Lung (tissue), 11 donors: ENCODE measurements at regions not wholly inside any gene's neighbourhood (a gene's known extent, or its start where the extent isn't known, plus 50 kb on each side); places are given as distances from the start of the nearest gene placed in this dataset.
"Not testable (repeated sequence)": the region's sequence is repeated elsewhere in the genome, so short reads cannot be mapped to it uniquely, and the experiment has no call there.

ENCODE experiments used
- ATAC-seq: fragments of 200-7000 bp; cut with Tn5 transposase; one replicate; pipeline ENCODE4 v1.9.1; 2020; ENCODE audit warnings: moderate number of reproducible peaks; ENCODE audit not compliant: insufficient read depth, low FRiP score
- DNase-seq, 3 donors: peaks; one replicate each; pipeline ENCODE4 v3.0.0-alpha.2; 2013 to 2017
- H3K27ac ChIP-seq, 2 donors: one replicate each; pipeline ENCODE4 v1.5.1; 2013; ENCODE audit warnings: mild to moderate bottlenecking in 2 of 2, moderate library complexity in 2 of 2, control low read depth in 1 of 2, inconsistent platforms in 1 of 2, low read depth in 1 of 2, low read length in 1 of 2
- H3K27me3 ChIP-seq, 3 donors: one replicate each; pipeline ENCODE4 v1.5.1; 2013; ENCODE audit warnings: low read length in 2 of 3; ENCODE audit not compliant: control insufficient read depth in 3 of 3, insufficient read depth in 3 of 3
- H3K36me3 ChIP-seq, 4 donors: one replicate each; pipeline ENCODE4 v1.5.1; 2013; ENCODE audit warnings: low read length in 4 of 4, mild to moderate bottlenecking in 1 of 4, moderate library complexity in 1 of 4; ENCODE audit not compliant: control insufficient read depth in 4 of 4, insufficient read depth in 4 of 4
- H3K4me1 ChIP-seq, 5 donors: one replicate each; pipeline ENCODE4 v1.5.1; 2013; ENCODE audit warnings: low read length in 5 of 5, mild to moderate bottlenecking in 2 of 5, moderate library complexity in 1 of 5; ENCODE audit not compliant: control insufficient read depth in 5 of 5, insufficient read depth in 5 of 5
- H3K4me3 ChIP-seq: one replicate; pipeline ENCODE4 v1.5.1; 2013; ENCODE audit warnings: mild to moderate bottlenecking, control low read depth, moderate library complexity
- H3K9ac ChIP-seq, 2 donors: one replicate each; pipeline ENCODE4 v1.5.1; 2013; ENCODE audit warnings: low read length in 2 of 2, control low read depth in 1 of 2; ENCODE audit not compliant: insufficient read depth in 1 of 2
- H3K9me3 ChIP-seq, 4 donors: one replicate each; pipeline ENCODE4 v1.5.1; 2013; ENCODE audit warnings: low read length in 3 of 4, mild to moderate bottlenecking in 1 of 4, moderate library complexity in 1 of 4; ENCODE audit not compliant: control insufficient read depth in 4 of 4, insufficient read depth in 3 of 4
- CTCF ChIP-seq: IDR thresholded peaks from 2 replicates; pipeline ENCODE4 v1.5.1; 2012; ENCODE audit warnings: mild to moderate bottlenecking; ENCODE audit errors: control extremely low read depth, extremely low read depth
- WGBS, 2 donors: extraction: QIAGEN DNeasy Blood & Tissue Kit; methylation state at CpG; one replicate each; pipeline ENCODE4 v1.1.7; 2013; 5-methylcytosine and 5-hydroxymethylcytosine counted together
- donor health status: control.
- donor health status: control.
- donor health status: Bipolar disorder and iron deficiency.
- donor health status: healthy.
- donor health status: DM: yes; HTN: yes; CAD: no.

GRCh38 chr1:185540295-185540694, 193.9 kb upstream of the HMCN1 start:
- H3K4me3 ChIP-seq, result no peak overlapping the region
- no peaks in the 10 kb centered on the region for H3K4me1 ChIP-seq
- TF ChIP-seq CTCF, result no peak
- no peaks in the 10 kb centered on the region for H3K9me3 ChIP-seq
- no peak overlapping the region for H3K27ac ChIP-seq
- DNase-seq (no peak), ATAC-seq (no peak)
- no peaks in the 10 kb centered on the region for H3K27me3 ChIP-seq
- no peak overlapping the region for H3K9ac ChIP-seq
- no peaks in the 10 kb centered on the region for H3K36me3 ChIP-seq
- 97 to 98% methylated on average over 5 of the region's 5 CpGs for WGBS, 2 donors

DNA sequence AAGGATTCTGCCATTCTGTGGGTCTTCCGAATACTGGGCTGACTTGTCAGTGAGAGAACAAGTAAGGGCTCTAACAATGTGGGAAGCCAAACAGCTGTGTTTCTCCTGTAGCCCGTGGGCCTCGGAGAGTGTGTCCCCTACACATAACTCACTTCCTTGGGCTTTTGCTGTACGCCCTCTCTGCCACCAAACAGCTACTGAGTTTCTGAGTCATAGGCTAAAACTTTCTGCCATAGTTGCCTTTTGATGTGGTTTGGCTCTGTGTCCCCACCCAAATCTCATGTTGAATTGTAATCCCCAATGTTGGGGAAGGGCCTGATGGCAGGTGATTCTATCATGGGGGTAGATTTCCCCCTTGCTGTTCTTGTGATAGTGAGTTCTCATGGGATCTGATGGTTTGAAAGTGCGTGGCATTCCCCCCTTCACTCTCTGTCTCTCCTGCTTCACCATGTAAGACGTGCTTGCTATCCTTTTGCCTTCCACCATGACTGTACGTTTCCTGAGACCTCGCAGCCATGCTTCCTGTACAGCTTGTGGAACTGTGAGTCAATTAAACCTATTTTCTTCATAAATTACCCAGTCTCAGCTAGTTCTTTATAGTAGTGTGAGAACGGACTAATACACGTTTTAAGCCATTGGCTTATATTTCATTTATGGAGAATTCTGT, 194.8 kb upstream of the HMCN1 start:
- no peaks in the 10 kb centered on the region for H3K27me3 ChIP-seq
- no peaks in the 10 kb centered on the region for H3K36me3 ChIP-seq
- WGBS, 2 donors, result 92 to 93% methylated on average over 10 of the region's 10 CpGs
- no peak for ATAC-seq
- no peak for DNase-seq
- no peak overlapping the region for H3K27ac ChIP-seq
- H3K9me3 ChIP-seq, result no peaks in the 10 kb centered on the region
- peaks cover 0 to 3% (median 0%) of the 10 kb centered on the region in 5 donors for H3K4me1 ChIP-seq
- no peak overlapping the region for H3K9ac ChIP-seq
- no peak for TF ChIP-seq CTCF
- no peak overlapping the region for H3K4me3 ChIP-seq

DNA sequence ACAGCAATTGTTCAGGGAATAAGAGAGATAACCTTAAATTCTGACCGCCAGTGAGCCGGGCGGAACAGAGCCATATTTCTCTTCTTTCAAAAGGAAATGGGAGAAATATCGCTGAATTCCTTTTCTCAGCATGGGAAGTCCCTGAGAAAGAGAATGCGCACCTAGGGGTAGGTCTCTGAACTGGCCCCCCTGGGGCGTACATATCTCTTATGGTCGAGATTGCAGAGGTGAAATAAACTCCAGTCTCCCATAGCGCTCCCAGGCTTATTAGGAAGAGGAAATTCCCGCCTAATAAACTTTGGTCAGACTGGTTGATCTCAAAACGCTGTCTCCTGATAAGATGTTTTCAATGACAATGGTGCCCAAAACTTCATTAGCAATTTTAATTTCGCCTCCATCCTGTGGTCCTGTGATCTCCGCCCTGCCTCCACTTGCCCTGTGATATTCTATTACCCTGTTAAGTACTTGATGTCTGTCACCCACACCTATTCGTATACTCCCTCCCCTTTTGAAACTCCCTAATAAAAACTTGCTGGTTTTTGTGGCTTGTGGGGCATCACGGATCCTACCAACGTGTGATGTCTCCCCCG, 195.8 kb upstream of the HMCN1 start:
- not testable (repeated sequence) for H3K9me3 ChIP-seq, H3K36me3 ChIP-seq, H3K4me3 ChIP-seq, H3K9ac ChIP-seq, DNase-seq, H3K27ac ChIP-seq, H3K27me3 ChIP-seq, H3K4me1 ChIP-seq, ATAC-seq
- 82 to 84% methylated on average over 13 to 14 of the region's 16 CpGs for WGBS, 2 donors

DNA sequence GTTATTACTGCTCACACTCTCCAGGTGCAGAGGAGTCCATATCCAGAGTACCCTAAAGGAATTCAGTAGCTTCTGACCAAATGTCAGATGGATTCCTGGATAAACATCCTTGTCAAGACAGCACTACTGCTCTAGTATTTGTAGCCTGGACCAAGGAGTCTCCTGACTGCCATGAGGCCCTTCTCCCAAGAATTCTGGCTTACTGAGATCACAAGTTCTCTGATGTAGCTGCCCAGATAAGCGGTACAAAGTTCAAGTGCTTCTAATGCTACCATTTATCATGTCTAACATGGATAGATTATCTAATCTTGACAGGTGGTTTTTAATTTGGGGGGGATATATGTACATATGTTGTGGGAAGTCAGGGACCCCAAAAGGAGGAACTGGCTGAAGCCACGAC, 196.6 kb upstream of the HMCN1 start:
- no peak for ATAC-seq
- peak overlapping the region in 1 of 2 donors; percentile 6 for H3K27ac ChIP-seq

More for the DNA sequence above, 196.6 kb upstream of the HMCN1 start:
- Histone ChIP-seq H3K4me3 (no peak overlapping the region), H3K4me1 (peaks cover 0 to 8% (median 0%) of the 10 kb centered on the region in 5 donors), H3K9ac (no peak overlapping the region), H3K9me3 (no peaks in the 10 kb centered on the region), H3K27me3 (no peaks in the 10 kb centered on the region), H3K36me3 (no peaks in the 10 kb centered on the region)
- WGBS, 2 donors, result 69 to 85% methylated on average over 2 of the region's 2 CpGs
- no peak for DNase-seq
- no peak for TF ChIP-seq CTCF
